Mucosa of descending colon (tissue), 3 donors: ENCODE measurements at regions not wholly inside any gene's neighbourhood (a gene's known extent, or its start where the extent isn't known, plus 50 kb on each side); places are given as distances from the start of the nearest gene placed in this dataset.

Experiments
- ATAC-seq: fragments of 200-7000 bp; cut with Tn5 transposase; one replicate; pipeline ENCODE4 v1.9.1; 2020; ENCODE audit warnings: mild to moderate bottlenecking, moderate library complexity
- DNase-seq, 3 donors: peaks; one replicate each; pipeline ENCODE4 v3.0.0-alpha.2; 2020
- H3K36me3 ChIP-seq: fragments of 200-600 bp; one replicate; pipeline ENCODE4 v1.8.0; 2021; ENCODE audit warnings: low read depth, mild to moderate bottlenecking
- H3K4me1 ChIP-seq: fragments of 200-600 bp; one replicate; pipeline ENCODE4 v1.8.0; 2021; ENCODE audit warnings: low read depth, mild to moderate bottlenecking
- H3K4me3 ChIP-seq: fragments of 200-600 bp; one replicate; pipeline ENCODE4 v1.8.0; 2021; ENCODE audit warnings: mild to moderate bottlenecking
- H3K9me3 ChIP-seq: fragments of 200-600 bp; one replicate; pipeline ENCODE4 v1.8.0; 2021; ENCODE audit warnings: mild to moderate bottlenecking
- intact Hi-C, 2 donors: fragments of 100-400 bp; cut with DNase I in 1 of 2; cut with micrococcal nuclease in 1 of 2; formaldehyde crosslinking; loops; one replicate each; pipeline versions ENCODE4 v1.11.0 to v1.11.1; 2022; cut with DNase I, micrococcal nuclease
- TF ChIP-seq, protein P1 (sequence below): fragments of 200-600 bp; IDR thresholded peaks from one replicate; pipeline ENCODE4 v1.8.0; 2022; ENCODE audit warnings: antibody characterized with exemption, mild to moderate bottlenecking
- donor health status: DM: no; HTN: no; CAD: no; lungs with moderate emphysema.
- donor health status: DM: no; HTN: no; CAD: no.
- donor health status: DM: no; HTN: yes; CAD: no.

DNA sequence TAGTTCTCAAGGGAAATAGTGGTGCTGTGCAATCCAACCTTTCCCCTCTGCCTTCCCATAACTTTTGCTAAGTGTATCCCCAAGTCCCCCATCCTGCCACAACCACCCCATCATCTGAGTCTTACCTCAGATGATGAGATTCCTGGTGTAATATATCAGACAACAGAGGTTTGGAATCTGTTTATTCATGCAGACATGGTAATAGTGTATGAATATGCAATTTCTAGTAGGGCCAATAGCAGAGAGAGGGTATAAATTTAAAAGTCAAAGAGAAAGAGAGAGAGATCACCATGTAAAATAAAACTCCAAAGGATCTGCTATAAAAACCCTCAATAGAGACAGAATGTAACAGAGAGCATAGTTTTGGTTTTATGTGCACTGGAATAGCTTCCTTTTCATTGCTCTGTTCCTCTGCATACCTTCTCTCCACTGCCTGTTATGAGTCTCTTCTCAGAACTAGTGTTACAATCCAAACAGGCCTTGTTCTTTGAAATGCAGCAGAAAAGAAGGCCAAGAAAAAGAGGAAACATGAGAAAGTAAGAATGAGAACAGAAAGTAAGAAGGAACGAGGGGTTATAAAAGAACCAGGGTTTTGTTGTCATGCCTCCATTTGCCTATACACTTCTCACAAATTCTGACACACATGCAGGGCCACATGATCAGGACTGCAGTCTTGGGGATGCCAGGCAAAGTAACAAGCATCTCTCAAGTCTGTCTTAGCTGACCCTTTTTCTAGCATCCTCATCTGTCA is 278.0 kb downstream of the CETN3 start:
- no peak for ATAC-seq

DNA sequence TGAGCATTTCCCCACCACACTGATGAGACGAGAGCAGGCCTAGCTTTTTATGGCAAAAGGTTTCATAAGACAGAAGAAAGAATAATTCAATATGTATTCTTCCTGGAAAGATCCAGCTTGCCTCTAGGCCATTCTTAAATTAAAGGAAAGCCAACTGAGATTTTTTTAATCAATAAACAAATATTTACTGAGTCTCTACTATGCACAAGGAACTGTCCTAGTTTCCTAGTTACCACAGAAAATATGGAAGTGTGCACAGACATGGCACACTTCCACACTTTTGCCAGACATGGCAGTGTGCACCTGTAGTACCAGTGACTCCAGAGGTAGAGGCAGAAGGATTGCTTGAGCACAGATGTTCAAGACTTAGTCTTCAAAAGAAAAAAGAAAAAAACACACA is 281.0 kb downstream of the CETN3 start:
- DNase-seq (no peak), ATAC-seq (no peak)
- no peak overlapping the region for H3K4me3 ChIP-seq
- no peaks in the 10 kb centered on the region for H3K36me3 ChIP-seq
- H3K9me3 ChIP-seq: no peaks in the 10 kb centered on the region
- H3K4me1 ChIP-seq: no peaks in the 10 kb centered on the region
- TF ChIP-seq, protein P1, sequence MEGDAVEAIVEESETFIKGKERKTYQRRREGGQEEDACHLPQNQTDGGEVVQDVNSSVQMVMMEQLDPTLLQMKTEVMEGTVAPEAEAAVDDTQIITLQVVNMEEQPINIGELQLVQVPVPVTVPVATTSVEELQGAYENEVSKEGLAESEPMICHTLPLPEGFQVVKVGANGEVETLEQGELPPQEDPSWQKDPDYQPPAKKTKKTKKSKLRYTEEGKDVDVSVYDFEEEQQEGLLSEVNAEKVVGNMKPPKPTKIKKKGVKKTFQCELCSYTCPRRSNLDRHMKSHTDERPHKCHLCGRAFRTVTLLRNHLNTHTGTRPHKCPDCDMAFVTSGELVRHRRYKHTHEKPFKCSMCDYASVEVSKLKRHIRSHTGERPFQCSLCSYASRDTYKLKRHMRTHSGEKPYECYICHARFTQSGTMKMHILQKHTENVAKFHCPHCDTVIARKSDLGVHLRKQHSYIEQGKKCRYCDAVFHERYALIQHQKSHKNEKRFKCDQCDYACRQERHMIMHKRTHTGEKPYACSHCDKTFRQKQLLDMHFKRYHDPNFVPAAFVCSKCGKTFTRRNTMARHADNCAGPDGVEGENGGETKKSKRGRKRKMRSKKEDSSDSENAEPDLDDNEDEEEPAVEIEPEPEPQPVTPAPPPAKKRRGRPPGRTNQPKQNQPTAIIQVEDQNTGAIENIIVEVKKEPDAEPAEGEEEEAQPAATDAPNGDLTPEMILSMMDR: no peak
- intact Hi-C loops: no loop called here

More for the DNA sequence above, 278.0 kb downstream of the CETN3 start:
- no peaks in the 10 kb centered on the region for H3K36me3 ChIP-seq
- no peak overlapping the region for H3K4me3 ChIP-seq
- intact Hi-C loops: loop anchor here in 1 of 2 donors (10.0 kb wide), 1 partner anchor 133 kb away; no protein-coding TSS in a partner anchor
- DNase-seq: no peak
- TF ChIP-seq, protein P1: no peak
- no peaks in the 10 kb centered on the region for H3K9me3 ChIP-seq
- H3K4me1 ChIP-seq: no peaks in the 10 kb centered on the region

DNA sequence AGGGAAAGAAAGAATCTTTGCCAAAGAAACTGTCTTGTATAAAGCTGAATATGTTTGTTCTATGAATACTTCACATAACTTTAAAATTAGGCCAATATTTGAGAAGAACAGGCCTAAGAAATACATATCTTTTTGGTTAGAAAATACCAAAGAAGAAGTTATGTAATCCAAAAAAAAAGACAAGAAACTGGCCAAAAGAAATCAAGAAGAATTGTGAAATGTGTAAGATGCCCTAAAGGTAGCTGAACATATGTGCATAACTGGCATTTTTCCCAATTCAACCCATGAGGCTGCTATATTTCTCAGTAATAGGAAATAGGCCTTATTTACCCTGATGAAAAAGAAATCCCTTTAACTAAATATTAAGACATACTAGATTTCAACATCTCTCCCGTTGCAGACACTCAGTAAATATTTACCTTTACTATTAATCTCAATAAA is 290.0 kb downstream of the CETN3 start:
- ATAC-seq (no peak), DNase-seq (no peak)
- Histone ChIP-seq H3K4me1 (no peaks in the 10 kb centered on the region), H3K36me3 (no peaks in the 10 kb centered on the region), H3K4me3 (no peak overlapping the region), H3K9me3 (no peaks in the 10 kb centered on the region)
- intact Hi-C loops: no loop called here
- TF ChIP-seq, protein P1: no peak

DNA sequence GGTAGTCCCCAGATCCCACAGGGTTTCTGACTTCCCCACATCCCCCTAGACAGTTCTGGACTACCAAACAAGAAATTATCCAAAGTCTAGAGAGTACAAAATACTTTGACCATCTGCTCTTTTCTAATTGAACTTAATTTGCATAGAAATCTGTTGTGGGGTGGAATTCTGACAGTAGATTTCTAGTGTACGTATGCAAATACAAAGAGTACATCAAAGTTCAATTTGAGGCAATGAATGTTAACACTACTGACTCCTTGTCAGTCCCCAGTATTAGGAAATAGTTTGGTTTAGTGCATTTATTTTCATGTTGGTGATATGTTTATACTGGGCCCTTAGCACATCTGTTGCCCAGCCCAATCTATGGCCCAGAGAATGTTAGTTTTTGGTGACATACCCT is 292.6 kb downstream of the CETN3 start:
- no peak for ATAC-seq
- TF ChIP-seq, protein P1: no peak
- intact Hi-C loops: no loop called here

DNA sequence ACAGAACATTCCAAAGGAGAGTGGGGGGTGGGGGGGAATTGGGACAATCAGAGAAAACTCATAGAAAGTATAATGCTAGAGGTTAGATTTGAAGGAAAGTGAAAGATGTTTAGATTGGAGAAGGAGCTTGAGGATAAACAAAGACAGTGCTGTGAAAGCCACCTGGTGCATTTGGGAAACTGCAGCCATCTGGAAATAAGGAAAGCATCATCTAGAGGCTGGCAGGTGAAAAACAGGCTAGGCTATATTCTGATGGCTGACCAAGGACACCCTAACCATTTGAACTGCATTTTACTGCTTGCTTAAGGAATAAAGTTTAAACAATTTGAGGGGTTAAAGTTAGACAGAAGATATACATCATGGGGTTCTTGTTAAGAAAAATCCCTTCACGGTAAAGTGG is 296.4 kb downstream of the CETN3 start:
- intact Hi-C loops: no loop called here
- H3K4me3 ChIP-seq: no peak overlapping the region
- ATAC-seq: no peak

More for the DNA sequence above, 292.6 kb downstream of the CETN3 start:
- Histone ChIP-seq H3K4me1 (no peaks in the 10 kb centered on the region), H3K9me3 (no peaks in the 10 kb centered on the region), H3K4me3 (no peak overlapping the region), H3K36me3 (no peaks in the 10 kb centered on the region)
- no peak for DNase-seq

More for the DNA sequence above, 296.4 kb downstream of the CETN3 start:
- TF ChIP-seq, protein P1: no peak
- no peak for DNase-seq
- no peaks in the 10 kb centered on the region for H3K4me1 ChIP-seq
- H3K36me3 ChIP-seq: no peaks in the 10 kb centered on the region
- H3K9me3 ChIP-seq: no peaks in the 10 kb centered on the region
